HepG2 (cell line): ENCODE measurements at regions not wholly inside any gene's neighbourhood (a gene's known extent, or its start where the extent isn't known, plus 50 kb on each side); places are given as distances from the start of the nearest gene placed in this dataset.

Source experiments
- ATAC-seq: fragments of 200-7000 bp; cut with Tn5 transposase; 3 replicates; pipeline ENCODE4 v1.9.1; 2020; ENCODE audit warnings: mild to moderate bottlenecking, moderate library complexity
- BruUV-seq: library from RNA; stranded (reverse); fragments of 400-500 nt; replicated peaks from 2 replicates; lab custom pipeline; 2021; lab: Mats Ljungman, UMichigan
- CTCF ChIA-PET: fragments of 300-600 bp; formaldehyde crosslinking; extraction: SDS; loops from one replicate; lab custom pipeline; 2021; ENCODE audit warnings: low total read pairs, inconsistent platforms, low intra/inter-chr PET ratio; lab: Yijun Ruan, JAX
- POLR2A ChIA-PET: fragments of 350-600 bp; sonication (Branson Sonifier 250); formaldehyde crosslinking; loops from one replicate; lab custom pipeline; 2020; ENCODE audit warnings: antibody characterized with exemption, inconsistent platforms; lab: Yijun Ruan, JAX
- DNase-seq: peaks from one replicate; pipeline ENCODE4 v3.0.0-alpha.2; 2015; ENCODE audit warnings: low spot score
- FAIRE-seq: peaks from 3 replicates; lab custom pipeline; 2011; peaks lifted over from hg19 to GRCh38; lab: Jason Lieb, UNC
- H2AFZ ChIP-seq: one replicate; pipeline ENCODE4 v1.6.1; 2011; ENCODE audit warnings: low read length, inconsistent platforms
- H3K27ac ChIP-seq: fragments of 300-600 bp; 3 replicates; pipeline ENCODE4 v1.8.0; 2011; ENCODE audit warnings: mixed run types, mild to moderate bottlenecking, mixed read lengths, low read length, inconsistent platforms; ENCODE audit not compliant: insufficient read depth; ENCODE audit errors: extremely low read length
- H3K27me3 ChIP-seq, 2 experiments: fragments of 200-600 bp in 1 of 2; 2 replicates in 1 of 2; 3 replicates in 1 of 2; pipeline versions ENCODE4 v1.6.0 to v1.8.0; 2011; ENCODE audit warnings: low read length in 2 of 2, mild to moderate bottlenecking in 2 of 2, moderate library complexity in 2 of 2, inconsistent platforms in 1 of 2; ENCODE audit not compliant: insufficient read depth in 2 of 2, control insufficient read depth in 1 of 2
- H3K36me3 ChIP-seq, 2 experiments: fragments of 200-600 bp in 1 of 2; replicated peaks in 1 of 2; 2 replicates in 1 of 2; 3 replicates in 1 of 2; pipeline versions ENCODE4 v1.5.1 to v1.8.0; 2011; ENCODE audit warnings: low read length in 2 of 2, inconsistent platforms in 1 of 2; ENCODE audit not compliant: insufficient read depth in 2 of 2, control insufficient read depth in 1 of 2
- H3K4me1 ChIP-seq: 2 replicates; pipeline ENCODE4 v1.5.1; 2012; ENCODE audit warnings: low read length, inconsistent platforms; ENCODE audit not compliant: insufficient read depth
- H3K4me2 ChIP-seq: 2 replicates; pipeline ENCODE4 v1.6.0; 2011; ENCODE audit warnings: low read depth, low read length, inconsistent platforms
- H3K4me3 ChIP-seq, 3 experiments: fragments of 200-600 bp in 1 of 3; sonication (generic), shearing (Covaris generic) in 1 of 3; replicated peaks in 1 of 3; 2 replicates each; pipeline ENCODE4 v1.5.1; 2011 to 2016; ENCODE audit warnings: low read length in 3 of 3, inconsistent platforms in 2 of 3, low read depth in 2 of 3, mild to moderate bottlenecking in 2 of 3, control low read depth in 1 of 3, mixed read lengths in 1 of 3; ENCODE audit not compliant: insufficient read depth in 1 of 3
- H3K79me2 ChIP-seq: one replicate; pipeline ENCODE4 v1.6.1; 2011; ENCODE audit warnings: low read length, inconsistent platforms; ENCODE audit not compliant: insufficient read depth
- H3K9ac ChIP-seq: 2 replicates; pipeline ENCODE4 v1.6.0; 2011; ENCODE audit warnings: mild to moderate bottlenecking, low read depth, low read length, inconsistent platforms; ENCODE audit not compliant: insufficient read depth
- H3K9me3 ChIP-seq: 2 replicates; pipeline ENCODE4 v1.5.1; 2012; ENCODE audit warnings: mild to moderate bottlenecking, low read length
- H4K20me1 ChIP-seq: 2 replicates; pipeline ENCODE4 v1.6.0; 2011; ENCODE audit warnings: inconsistent platforms, mild to moderate bottlenecking, low read length, moderate library complexity; ENCODE audit not compliant: insufficient read depth
- AHDC1 ChIP-seq: sonication (generic); formaldehyde crosslinking; IDR thresholded peaks from 2 replicates; pipeline ENCODE4 v1.5.1; 2020; ENCODE audit warnings: mild to moderate bottlenecking, missing genetic modification reagents, borderline replicate concordance
- BRD4 ChIP-seq: sonication (generic); formaldehyde crosslinking; IDR thresholded peaks from 2 replicates; pipeline ENCODE4 v1.4.0; 2020; ENCODE audit warnings: missing genetic modification reagents
- GPN1 ChIP-seq: sonication (generic); formaldehyde crosslinking; IDR thresholded peaks from 2 replicates; pipeline ENCODE4 v1.5.1; 2020; ENCODE audit warnings: missing genetic modification reagents, borderline replicate concordance
- KLF16 ChIP-seq, 2 experiments: sonication (generic) in 1 of 2; formaldehyde crosslinking in 1 of 2; IDR thresholded peaks; 2 replicates each; pipeline versions ENCODE4 v1.6.1 to v1.8.0; 2016 to 2023; ENCODE audit warnings: missing genetic modification reagents in 2 of 2, missing compliant biosample characterization in 1 of 2
- SKI ChIP-seq: fragments of 450-650 bp; IDR thresholded peaks from one replicate; pipeline ENCODE4 v1.6.1; 2018; ENCODE audit warnings: mild to moderate bottlenecking; ENCODE audit not compliant: partially characterized antibody
- STAT5B ChIP-seq: sonication (generic); formaldehyde crosslinking; IDR thresholded peaks from 2 replicates; pipeline ENCODE4 v1.4.0; 2020; ENCODE audit warnings: missing genetic modification reagents
- TGIF2 ChIP-seq: IDR thresholded peaks from 2 replicates; pipeline ENCODE4 v1.6.1; 2016; ENCODE audit warnings: control low read depth, missing compliant biosample characterization
- YY1 ChIP-seq: IDR thresholded peaks from 2 replicates; pipeline ENCODE4 v1.6.1; 2011; ENCODE audit warnings: low read length, low read depth, moderate library complexity, mild to moderate bottlenecking; ENCODE audit not compliant: insufficient read depth, insufficient replicate concordance
- ZFP37 ChIP-seq: sonication (generic); formaldehyde crosslinking; IDR thresholded peaks from 2 replicates; pipeline ENCODE4 v1.4.0; 2020; ENCODE audit warnings: missing genetic modification reagents, borderline replicate concordance
- ZNF205 ChIP-seq: IDR thresholded peaks from 2 replicates; pipeline ENCODE4 v1.6.1; 2018; ENCODE audit warnings: missing biosample characterization, missing genetic modification reagents
- ZNF678 ChIP-seq: sonication (generic); formaldehyde crosslinking; IDR thresholded peaks from 2 replicates; pipeline ENCODE4 v1.4.0; 2020; ENCODE audit warnings: mild to moderate bottlenecking, missing genetic modification reagents
- ZNF788 ChIP-seq: sonication (generic); formaldehyde crosslinking; IDR thresholded peaks from 2 replicates; pipeline ENCODE4 v1.5.0; 2020; ENCODE audit warnings: mild to moderate bottlenecking, missing genetic modification reagents, borderline replicate concordance
- ZSCAN5A ChIP-seq: sonication (generic); formaldehyde crosslinking; IDR thresholded peaks from 2 replicates; pipeline ENCODE4 v1.8.0; 2022; ENCODE audit warnings: mild to moderate bottlenecking, missing genetic modification reagents, borderline replicate concordance
- WGBS: methylation state at CpG from one replicate; pipeline ENCODE4 v1.1.6; 2017; ENCODE audit warnings: low lambda C conversion rate; 5-methylcytosine and 5-hydroxymethylcytosine counted together
- in situ Hi-C: cut with HindIII; loops from 2 replicates; pipeline ENCODE4 v1.10.0; 2017; ENCODE audit warnings: low pct_unique_long_range_greater_than_20kb; ENCODE audit not compliant: extremely low pct_ligation_motif_present
- intact Hi-C: fragments of 100-400 bp; cut with micrococcal nuclease; formaldehyde crosslinking; loops from one replicate; pipeline ENCODE4 v1.10.0; 2022; ENCODE audit not compliant: unreplicated experiment
- TF ChIP-seq, protein P1 (sequence below): IDR thresholded peaks from 2 replicates; pipeline ENCODE4 v1.6.1; 2016; ENCODE audit warnings: mild to moderate bottlenecking

- Histone ChIP-seq H3K4me1 (no peaks in the 10 kb centered on the region), H3K9me3 (no peaks in the 10 kb centered on the region), H3K4me2 (no peak overlapping the region), H2AFZ (no peak overlapping the region), H4K20me1 (no peaks in the 10 kb centered on the region), H3K4me3 (no peak overlapping the region), H3K27me3 (no peaks in the 10 kb centered on the region), H3K79me2 (no peaks in the 10 kb centered on the region), H3K27ac (no peak overlapping the region)
- FAIRE-seq = no peak
- ChIA-PET CTCF (no interaction called here), POLR2A (no interaction called here)
- intact Hi-C loops = no loop called here
- no TSS peak for BruUV-seq
- 2% methylated on average over 6 of the region's 6 CpGs for WGBS
- ATAC-seq = no peak
- DNase-seq = no peak
- no peak for TF ChIP-seq GPN1 (CRISPR knock-in tag)
- no peak for TF ChIP-seq BRD4
- TF ChIP-seq ZNF205 = no peak
- TF ChIP-seq, protein P1, sequence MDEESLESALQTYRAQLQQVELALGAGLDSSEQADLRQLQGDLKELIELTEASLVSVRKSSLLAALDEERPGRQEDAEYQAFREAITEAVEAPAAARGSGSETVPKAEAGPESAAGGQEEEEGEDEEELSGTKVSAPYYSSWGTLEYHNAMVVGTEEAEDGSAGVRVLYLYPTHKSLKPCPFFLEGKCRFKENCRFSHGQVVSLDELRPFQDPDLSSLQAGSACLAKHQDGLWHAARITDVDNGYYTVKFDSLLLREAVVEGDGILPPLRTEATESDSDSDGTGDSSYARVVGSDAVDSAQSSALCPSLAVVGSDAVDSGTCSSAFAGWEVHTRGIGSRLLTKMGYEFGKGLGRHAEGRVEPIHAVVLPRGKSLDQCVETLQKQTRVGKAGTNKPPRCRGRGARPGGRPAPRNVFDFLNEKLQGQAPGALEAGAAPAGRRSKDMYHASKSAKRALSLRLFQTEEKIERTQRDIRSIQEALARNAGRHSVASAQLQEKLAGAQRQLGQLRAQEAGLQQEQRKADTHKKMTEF = no peak
- no peak for TF ChIP-seq TGIF2
- no peak for TF ChIP-seq AHDC1
- no peak for TF ChIP-seq STAT5B (CRISPR knock-in tag)
- no peak for TF ChIP-seq YY1
- TF ChIP-seq ZFP37 (CRISPR knock-in tag) = no peak
- TF ChIP-seq ZSCAN5A (CRISPR knock-in tag) = no peak
- TF ChIP-seq ZNF678 (CRISPR knock-in tag) = no peak
- TF ChIP-seq SKI = no peak
- no peak for TF ChIP-seq ZNF788 (CRISPR knock-in tag)
- no peak for TF ChIP-seq KLF16 (CRISPR knock-in tag; IDR thresholded peaks at IDR 0.05)
- TF ChIP-seq, all 625 proteins: peak for 0
- in situ Hi-C loops = no loop called here
- Histone ChIP-seq H3K9ac (no peak overlapping the region), H3K36me3 (no peaks in the 10 kb centered on the region)
Observed at GRCh38 chr13:29977476-29978120, 127.2 kb upstream of the UBL3 start.
